HG03342 (cell line): ENCODE measurements at regions not wholly inside any gene's neighbourhood (a gene's known extent, or its start where the extent isn't known, plus 50 kb on each side); places are given as distances from the start of the nearest gene placed in this dataset.
"Not testable (repeated sequence)": the region's sequence is repeated elsewhere in the genome, so short reads cannot be mapped to it uniquely, and the experiment has no call there.

Experiments
- ATAC-seq: cut with Tn5 transposase; IDR thresholded peaks from one replicate; pipeline ENCODE4 v1.9.1; 2021; ENCODE audit warnings: mild to moderate bottlenecking, moderate library complexity; ENCODE audit not compliant: unreplicated experiment

DNA sequence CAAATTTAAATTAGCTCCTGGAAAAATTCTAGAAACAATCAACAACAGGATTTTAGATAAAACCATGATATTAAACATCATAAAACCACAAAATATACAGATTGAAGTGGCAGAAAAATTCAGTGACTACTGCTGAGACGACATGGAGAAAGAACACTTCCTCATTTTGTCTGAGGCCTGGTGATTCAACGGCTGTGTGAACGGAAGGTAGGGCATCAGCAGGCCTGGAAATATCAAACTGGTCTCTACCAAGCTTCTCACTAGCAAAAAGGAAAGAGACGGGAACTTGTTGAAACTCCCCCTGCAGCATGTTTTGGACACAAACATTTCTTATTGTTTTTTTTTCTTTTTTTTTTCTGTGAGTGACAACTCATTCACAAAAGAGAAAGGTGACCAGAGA lies 58.0 kb upstream of the AHI1 start:
- ATAC-seq, result peak; percentile 46

DNA sequence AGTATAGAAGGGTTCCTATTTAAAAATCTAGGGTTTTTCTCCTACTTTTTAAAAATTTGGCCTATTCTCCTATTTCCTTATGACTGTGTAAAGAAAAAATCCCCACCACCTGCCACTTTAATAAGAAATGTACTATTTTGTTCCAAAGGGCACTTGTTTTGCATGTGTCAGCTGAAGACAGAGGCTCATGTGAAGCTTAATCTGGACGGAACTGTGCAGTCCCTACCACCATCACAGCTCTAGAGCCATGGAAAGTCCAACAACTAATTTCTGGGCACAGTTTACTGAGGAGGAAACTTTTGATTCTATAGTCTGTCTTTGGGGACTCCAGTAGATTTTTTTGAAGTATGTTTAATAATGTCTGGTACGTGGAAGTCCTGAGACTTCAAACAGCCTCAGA lies 60.0 kb upstream of the AHI1 start:
- no peak for ATAC-seq

GRCh38 chr6:135565605-135566004 lies 68.1 kb upstream of the AHI1 start:
- not testable (repeated sequence) for ATAC-seq

DNA sequence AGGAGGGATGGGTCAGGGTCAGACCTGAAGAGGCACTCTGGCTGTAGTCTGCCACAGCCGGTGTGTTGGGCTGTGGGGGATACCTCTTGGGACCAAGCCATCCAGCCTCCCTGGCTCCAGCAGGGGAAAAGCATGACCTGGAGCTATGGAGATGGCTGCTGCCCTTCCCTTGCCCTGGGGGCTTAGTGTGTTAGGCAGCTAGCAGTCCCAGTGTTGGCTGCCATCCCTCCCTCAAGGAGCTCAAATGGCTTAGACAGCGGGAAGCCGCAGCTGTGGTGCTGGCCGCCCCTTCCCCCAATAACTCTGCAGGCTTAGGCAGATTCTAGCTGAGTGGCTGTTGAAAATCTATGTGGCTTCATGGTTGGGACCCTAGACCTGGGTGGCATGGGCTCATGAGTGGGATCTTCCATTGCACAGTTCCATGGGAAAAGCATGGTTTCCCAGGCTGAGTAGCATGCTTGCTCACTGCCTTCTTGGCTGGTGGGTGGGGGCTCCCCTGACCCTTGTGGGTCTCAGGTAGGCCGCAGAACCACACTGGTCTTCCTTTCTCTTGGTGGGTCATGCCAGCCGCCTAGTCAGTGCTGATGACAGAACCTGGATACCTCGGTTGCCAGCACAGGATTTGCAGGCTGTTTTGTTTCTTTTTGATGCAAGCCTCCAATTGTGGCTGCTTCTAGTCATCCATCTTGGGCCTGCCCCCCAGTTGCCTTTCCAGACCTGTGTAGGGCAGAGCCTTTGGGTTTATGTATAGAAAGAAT lies 69.0 kb upstream of the AHI1 start:
- ATAC-seq, result no peak

DNA sequence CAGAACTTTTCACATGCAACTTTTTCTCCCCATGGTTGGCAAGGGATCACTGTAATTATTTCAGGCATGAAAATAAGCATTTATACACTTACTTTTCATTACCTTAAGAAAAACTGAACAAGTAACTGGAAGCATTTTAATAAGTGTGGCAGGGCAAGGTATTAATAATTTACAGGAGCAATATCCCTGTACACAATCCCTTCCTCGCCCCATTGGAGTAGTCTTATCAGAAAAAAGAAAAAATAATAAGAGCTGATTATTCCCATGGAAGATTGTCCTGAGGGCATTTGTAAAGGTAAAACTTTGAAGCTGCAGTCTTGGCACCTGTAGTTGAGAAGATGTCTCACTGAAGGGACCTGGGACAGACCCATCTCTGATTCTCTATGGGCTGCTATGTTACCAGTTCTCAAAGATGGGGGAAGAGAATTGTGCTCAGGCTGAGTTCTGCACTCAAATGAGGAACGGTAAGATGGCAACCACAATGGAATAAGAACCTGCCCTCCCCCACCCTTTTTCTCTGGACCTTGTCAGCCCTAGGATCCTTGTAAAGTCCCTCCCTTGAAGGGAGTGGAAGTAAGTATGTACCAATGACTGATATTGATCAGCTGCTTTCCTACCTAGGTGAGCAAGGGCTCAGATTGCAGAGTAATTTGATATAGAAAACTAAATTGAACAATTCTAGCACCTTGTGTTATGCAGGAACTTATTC lies 70.0 kb upstream of the AHI1 start:
- no peak for ATAC-seq

GRCh38 chr6:135568379-135568778 lies 70.8 kb upstream of the AHI1 start:
- no peak for ATAC-seq

- no peak for ATAC-seq
Observed at GRCh38 chr6:135572051-135572450, 74.5 kb upstream of the AHI1 start.

DNA sequence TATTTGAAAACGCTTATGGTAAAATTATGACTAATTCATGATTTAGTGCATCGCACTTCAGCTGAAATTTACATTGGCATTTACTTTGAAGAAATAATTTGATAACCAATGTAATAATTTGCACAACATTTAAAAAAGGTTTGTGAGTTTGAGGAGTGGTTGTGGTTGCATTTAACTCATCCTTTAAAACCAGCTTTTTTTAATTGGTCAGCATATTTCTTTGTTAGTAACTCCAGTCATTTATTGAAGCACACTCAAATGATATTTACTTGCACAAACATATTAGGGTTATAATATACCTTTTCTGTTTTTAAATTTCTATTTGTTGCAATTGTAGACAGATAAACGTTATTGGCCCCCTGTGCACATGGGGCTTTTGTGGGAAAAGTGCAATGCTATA lies 78.1 kb upstream of the AHI1 start:
- no peak for ATAC-seq

- ATAC-seq, result no peak
Observed at GRCh38 chr6:135576055-135576454, 78.5 kb upstream of the AHI1 start.

GRCh38 chr6:135577059-135577538 lies 79.6 kb upstream of the AHI1 start:
- peak; percentile 88 for ATAC-seq

GRCh38 chr6:135578976-135579375 lies 81.4 kb upstream of the AHI1 start:
- no peak for ATAC-seq

DNA sequence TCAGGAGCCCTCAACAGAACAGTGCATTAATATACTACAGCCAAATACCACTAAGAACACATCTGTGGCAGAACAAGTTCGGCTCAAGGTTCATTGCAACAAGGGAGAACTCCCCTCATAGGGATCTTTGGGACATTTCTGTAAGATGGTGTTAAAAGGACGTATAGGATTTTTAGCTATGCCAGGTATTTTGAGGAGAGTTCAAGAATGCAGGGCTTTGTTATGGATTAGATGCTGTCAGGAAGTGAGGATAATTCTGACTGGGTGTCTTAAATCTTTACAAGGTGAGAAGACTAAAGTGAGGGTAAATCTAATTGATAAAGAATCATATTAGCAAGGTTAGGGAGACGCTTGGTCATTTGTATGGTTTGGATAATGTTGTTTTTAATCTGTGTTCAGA lies 83.7 kb upstream of the AHI1 start:
- ATAC-seq, result no peak

- no peak for ATAC-seq
Observed at GRCh38 chr6:135583256-135583761, 85.8 kb upstream of the AHI1 start.

DNA sequence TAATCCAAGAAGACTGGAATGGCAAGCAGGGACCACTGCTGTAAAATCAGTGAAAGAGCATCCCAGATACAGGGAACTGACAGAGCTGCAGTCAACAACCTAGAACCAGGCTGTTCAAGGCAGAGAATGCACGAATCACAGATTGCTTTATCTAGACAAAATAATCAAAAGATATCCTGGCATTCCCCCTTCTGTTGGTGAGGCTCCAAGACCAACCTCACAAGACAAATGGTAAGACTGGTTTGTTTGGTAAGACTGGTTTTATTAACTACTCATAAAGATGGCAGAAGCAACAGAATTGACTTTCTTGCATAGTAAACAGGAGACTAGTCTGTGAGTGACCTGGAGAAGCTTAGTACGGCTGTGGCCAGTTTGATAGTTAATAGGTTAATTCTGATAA lies 88.8 kb upstream of the AHI1 start:
- ATAC-seq, result no peak

DNA sequence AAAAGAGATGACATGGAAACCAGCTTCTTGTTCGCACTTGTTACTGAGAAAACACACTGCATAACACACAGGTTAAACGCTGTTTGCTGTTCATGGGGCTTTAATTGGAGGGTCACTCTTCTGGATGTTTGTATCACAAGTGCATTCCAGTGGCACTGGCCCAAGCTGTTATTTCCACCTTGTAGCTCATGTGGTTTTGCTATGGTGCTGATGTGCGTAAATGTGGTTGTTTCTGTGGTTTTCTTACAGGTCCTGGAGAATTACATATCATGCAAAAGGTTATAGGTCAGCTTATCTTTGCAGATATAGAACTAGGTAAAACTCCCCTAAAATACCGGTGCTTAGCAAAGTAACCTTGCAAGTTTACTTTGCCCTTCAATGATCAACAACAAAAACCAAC lies 89.3 kb upstream of the AHI1 start:
- no peak for ATAC-seq

GRCh38 chr6:135592276-135592675 lies 94.7 kb upstream of the AHI1 start:
- no peak for ATAC-seq

DNA sequence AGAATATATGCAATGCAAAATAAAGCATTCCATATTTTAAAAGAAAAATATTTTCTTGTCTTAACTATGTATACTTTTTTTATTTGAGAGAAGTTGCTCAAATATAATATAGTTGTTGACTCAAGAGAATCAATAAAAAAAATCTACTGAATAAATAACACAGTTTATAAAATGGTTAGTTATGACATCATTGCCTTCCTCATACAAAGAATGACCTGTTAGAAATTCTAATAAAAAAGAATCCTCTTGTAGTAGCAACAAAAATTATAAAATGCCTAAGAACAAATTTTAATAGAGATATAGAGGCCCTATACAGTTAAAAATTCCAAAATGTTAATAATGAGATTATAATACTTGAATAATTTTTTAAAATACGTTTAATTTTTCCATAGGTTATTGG lies 96.5 kb upstream of the AHI1 start:
- no peak for ATAC-seq

DNA sequence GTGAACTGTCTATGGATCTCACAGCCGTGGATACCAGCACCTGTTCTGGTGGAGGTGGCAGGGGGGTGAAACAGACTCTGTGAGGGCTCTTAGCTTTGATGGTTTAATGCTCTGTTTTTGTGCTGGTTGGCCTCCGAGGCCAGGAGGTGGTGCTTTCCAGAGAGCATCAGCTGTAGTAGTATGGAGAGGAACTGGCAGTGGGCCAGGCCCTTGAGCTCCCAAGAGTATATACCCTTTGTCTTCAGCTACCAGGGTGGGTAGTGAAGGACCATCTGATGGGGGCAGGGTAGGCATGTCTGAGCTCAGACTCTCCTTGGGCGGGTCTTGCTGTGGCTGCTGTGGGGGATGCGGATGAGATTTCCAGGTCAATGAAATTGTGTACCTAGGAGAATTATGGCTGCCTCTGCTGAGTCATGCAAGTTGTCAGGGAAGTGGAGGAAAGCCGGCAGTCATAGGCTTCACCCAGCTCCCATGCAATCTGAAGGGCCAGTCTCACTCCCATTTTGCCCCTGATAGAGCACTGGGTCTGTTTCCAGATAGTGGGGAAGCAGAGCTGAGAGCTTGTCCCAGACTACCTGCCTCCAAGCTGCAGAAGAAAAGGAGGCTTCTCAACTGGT lies 102.7 kb upstream of the AHI1 start:
- ATAC-seq, result no peak

DNA sequence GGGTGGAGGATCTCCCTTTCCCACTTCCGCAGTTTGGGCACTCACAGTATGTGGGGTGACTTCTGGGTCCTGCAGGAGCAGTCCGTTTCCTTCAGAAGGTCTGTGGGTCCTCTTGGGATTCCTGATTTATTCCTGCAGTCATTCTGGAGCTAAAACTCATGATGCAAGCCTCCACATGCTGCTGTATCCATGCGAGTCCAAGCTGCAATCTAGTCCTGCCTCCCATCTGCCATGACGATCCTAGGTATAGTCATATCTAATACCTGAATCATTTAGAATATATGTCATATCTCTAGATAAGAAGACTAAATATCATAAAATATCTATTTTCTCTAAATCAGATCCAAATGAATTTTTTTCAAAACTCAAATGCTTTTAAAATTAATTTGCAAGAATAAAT lies 103.4 kb upstream of the AHI1 start:
- no peak for ATAC-seq

DNA sequence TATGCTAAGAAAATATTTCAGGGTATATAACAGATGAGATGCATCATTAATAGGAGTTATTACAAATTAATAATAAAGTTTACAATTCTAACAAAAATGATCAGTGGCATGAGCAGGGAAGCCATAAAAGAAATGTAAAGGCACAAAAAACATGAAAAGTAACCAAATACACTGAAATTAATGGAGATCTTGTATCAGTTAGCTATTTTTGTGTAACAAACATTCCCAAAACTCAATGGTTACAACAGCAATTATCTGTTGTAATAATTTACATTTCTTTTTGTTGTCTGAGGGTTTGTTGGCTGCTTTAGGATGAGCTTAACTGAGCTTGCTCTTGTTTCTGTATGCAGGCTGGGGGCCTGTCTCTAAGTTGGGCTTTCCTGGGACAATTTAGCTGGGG lies 104.3 kb upstream of the AHI1 start:
- no peak for ATAC-seq

GRCh38 chr6:135603249-135603648 lies 105.7 kb upstream of the AHI1 start:
- no peak for ATAC-seq
